ENCODE measurements at regions not wholly inside any gene's neighbourhood (a gene's known extent, or its start where the extent isn't known, plus 50 kb on each side); places are given as distances from the start of the nearest gene placed in this dataset.

DNA sequence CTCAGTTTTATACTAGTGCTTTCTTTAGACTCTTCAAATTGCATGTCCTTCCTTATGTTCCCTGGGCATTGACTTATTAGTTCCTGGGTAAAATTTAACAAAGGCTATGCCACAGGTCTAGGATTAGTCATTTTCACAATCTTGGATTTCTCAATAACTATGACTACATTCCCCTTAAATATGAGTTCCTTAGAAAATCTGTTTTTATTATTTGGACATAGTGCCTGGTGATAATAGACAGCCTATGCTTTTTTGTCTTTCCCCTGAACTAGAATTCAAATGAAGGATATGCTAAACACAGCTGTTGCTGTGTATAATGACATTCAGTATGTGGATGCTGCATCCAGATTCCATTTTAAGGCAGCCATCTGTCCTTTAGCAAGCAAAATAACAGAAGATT is 1252.8 kb upstream of the GJE1 start:
- Histone ChIP-seq H3K9me3 (replicated peaks) (peaks cover 4% of the 10 kb centered on the region; the same call in 1 of the 2 replicates), H3K27me3 (no peaks in the 10 kb centered on the region), H3K27ac (no peak overlapping the region), H3K4me1 (no peaks in the 10 kb centered on the region), H3K4me3 (no peak overlapping the region), H3K36me3 (peaks cover 23% of the 10 kb centered on the region)
- peak in 1 of 2 experiments; percentile 13 for DNase-seq

DNA sequence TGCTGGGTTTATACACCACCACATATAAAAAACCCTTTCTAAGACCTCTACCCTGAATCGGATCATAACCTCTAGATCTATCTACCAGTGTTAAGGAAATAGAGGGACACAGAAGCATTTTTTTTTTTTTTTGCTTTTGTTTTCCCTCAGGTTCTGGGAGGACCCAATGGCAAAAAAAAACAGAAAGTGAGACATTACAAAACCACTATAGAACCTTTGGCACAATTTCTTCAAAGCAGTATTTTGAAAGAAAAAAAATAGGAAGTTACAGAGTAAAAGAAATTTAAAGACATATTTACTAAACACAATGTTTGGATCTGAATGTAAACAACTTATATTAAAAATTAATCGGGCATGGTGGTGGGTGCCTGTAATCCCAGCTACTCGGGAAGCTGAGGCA is 1258.7 kb upstream of the GJE1 start:
- peaks cover 19% of the 10 kb centered on the region for H3K36me3 ChIP-seq
- H3K27ac ChIP-seq = no peak overlapping the region
- H3K27me3 ChIP-seq = no peaks in the 10 kb centered on the region
- no peak for DNase-seq
- peaks cover 12% of the 10 kb centered on the region; the same call in 1 of the 2 replicates for H3K9me3 ChIP-seq (replicated peaks)
- no peak overlapping the region for H3K4me3 ChIP-seq
- H3K4me1 ChIP-seq = no peaks in the 10 kb centered on the region

DNA sequence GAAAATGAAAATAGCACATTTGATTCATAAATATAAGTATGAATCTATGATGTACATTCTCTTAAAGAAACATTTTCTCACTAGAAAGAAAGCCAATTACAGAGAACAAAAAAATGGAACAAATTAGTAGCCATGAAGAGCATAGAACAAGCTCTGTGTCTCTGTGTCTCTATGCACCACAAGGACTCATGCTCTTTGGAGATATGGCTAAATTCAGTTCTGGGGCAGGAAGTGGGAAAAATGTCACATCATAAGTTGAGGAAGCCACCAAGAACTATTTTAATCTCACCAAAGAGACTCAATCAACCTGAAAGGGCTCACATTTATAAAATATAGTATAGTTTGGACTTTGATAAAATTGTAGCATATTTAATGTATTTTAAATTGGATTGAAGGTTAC is 1259.8 kb upstream of the GJE1 start:
- Histone ChIP-seq H3K4me3 (no peak overlapping the region), H3K27ac (no peak overlapping the region), H3K27me3 (no peaks in the 10 kb centered on the region), H3K9me3 (replicated peaks) (peaks cover 17% of the 10 kb centered on the region; the same call in 1 of the 2 replicates), H3K36me3 (peaks cover 13% of the 10 kb centered on the region), H3K4me1 (no peaks in the 10 kb centered on the region)
- no peak for DNase-seq

DNA sequence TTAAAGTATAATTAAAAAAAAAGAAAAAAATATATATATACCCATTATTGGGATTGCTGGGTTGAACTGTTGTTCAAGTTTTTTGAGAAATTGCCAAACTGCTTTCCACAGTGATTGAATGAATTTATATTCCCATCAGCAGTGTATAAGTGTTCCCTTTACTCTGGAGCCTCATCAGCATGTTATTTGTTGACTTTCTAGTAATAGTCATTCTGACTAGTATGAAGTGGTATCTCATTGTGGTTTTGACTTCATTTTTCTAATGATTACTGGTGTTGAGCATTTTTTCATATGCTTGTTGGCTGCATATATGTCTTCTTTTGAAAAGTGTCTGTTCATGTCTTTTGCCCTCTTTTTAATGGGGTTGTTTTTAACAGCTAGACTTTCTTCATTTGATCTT is 1260.8 kb upstream of the GJE1 start:
- Histone ChIP-seq H3K9me3 (replicated peaks) (peaks cover 17% of the 10 kb centered on the region; the same call in 1 of the 2 replicates), H3K4me3 (no peak overlapping the region), H3K27me3 (no peaks in the 10 kb centered on the region), H3K4me1 (no peaks in the 10 kb centered on the region), H3K36me3 (peaks cover 13% of the 10 kb centered on the region), H3K27ac (no peak overlapping the region)
- no peak for DNase-seq

DNA sequence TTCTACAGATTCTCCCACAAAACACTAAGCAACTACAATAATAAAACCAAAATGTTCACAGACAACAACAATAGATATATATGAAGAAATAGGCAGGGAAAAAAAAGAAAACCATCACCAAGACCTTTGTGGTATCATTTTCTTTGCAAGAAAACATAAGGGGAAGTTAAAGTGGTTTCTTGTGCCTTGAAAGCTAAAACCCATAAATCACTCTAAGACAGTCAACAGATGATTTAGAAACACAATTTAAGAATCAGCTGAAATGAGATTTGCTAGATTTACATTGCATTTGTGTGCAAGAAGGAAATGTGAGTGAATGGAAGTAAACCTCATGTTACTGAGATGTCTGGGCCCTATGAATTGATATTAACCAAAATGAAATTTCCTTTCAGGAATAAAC is 1265.4 kb upstream of the GJE1 start:
- no peak for DNase-seq
- Histone ChIP-seq H3K4me1 (no peaks in the 10 kb centered on the region), H3K27me3 (no peaks in the 10 kb centered on the region)

DNA sequence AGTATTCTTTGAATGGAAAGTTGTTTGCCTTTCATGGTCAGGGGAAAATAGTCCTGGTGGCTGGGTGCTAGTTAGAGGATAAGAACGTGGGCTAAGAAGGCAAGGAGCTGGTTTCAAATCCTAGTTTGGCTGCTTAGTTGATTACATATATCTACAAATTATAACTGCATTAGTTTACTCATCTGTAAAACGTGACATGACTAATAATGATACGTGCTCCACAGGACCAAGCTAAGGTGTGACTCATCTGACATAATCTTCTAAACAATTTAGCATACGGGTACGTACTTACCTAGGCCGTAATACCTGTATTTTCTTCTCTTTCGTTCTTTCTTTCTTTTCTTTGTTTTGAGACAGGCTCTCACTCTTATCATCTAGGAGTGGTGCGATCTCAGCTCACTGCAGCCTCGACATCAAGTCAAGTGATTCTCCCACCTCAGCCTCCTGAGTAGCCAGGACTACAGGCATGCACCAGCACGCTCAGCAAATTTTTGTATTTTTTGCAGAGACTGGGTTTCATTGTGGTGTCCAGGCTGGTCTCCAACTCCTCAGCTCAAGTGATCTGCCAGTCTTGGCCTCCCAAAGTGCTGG is 1274.2 kb upstream of the GJE1 start:
- Histone ChIP-seq H3K27me3 (no peaks in the 10 kb centered on the region), H3K4me1 (no peaks in the 10 kb centered on the region), H3K4me3 (no peak overlapping the region), H3K36me3 (peaks cover 16% of the 10 kb centered on the region; the same call in 1 of the 2 replicates), H3K9me3 (replicated peaks) (0 out of 2 replicates have a peak, but pooled peaks cover 3% of the 10 kb centered on the region), H3K27ac (no peak overlapping the region)
- DNase-seq = no peak

More for the DNA sequence above, 1265.4 kb upstream of the GJE1 start:
- Histone ChIP-seq H3K9me3 (replicated peaks) (0 out of 2 replicates have a peak, but pooled peaks cover 17% of the 10 kb centered on the region), H3K4me3 (no peak overlapping the region), H3K36me3 (peaks cover 17% of the 10 kb centered on the region), H3K27ac (no peak overlapping the region)

DNA sequence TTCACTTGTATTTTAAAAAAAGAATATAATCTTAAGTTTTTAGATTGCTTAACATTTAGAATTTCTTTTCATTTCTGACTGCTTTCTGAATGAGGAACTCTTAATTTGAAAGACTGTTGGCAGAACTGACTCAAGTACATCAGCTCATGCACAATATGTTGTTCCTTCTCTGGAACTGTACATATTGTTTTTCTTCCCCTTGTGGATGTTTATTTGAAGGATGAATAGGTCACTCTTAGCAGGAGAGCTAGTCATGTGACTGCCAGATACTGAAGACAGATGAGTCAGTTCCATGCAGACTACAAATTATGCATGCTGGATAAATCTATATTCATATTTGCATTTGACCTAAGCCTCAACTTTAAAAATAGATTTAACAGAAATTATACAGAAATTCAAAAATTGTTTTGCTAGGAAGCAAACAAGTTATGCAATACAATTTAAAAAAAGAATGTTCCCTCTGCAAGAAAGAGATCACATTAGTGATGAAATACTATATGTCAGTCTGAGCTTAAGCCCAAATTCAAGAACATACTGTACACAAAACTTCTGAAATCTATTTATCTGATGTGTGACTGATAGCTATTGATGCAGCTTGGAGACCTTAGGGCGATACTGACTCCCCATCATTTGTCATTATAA is 1274.9 kb upstream of the GJE1 start:
- H3K4me1 ChIP-seq = no peaks in the 10 kb centered on the region
- no peak overlapping the region for H3K27ac ChIP-seq
- DNase-seq = no peak
- no peak overlapping the region for H3K4me3 ChIP-seq
- H3K9me3 ChIP-seq (replicated peaks) = 0 out of 2 replicates have a peak, but pooled peaks cover 3% of the 10 kb centered on the region
- H3K36me3 ChIP-seq = peaks cover 14% of the 10 kb centered on the region; the same call in 1 of the 2 replicates
- H3K27me3 ChIP-seq = no peaks in the 10 kb centered on the region

DNA sequence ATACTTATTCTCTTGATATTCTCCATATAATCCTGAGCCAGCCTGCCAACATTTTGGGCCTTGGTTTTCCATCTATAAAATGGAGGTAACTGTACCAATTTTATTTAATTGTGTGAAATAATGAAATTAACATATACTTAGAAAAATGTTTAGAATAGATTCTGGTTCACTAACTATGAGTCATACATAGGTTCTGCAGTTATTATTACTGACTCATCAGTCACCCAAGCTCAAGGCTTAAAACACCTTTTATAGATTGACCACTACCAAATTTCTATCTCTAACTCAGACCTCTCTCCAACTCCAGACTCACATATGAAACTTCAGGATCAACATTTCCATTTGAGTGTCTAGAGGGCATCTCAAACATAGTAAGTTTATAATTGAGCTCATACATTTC is 1277.2 kb upstream of the GJE1 start:
- H3K9me3 ChIP-seq (replicated peaks) = no peaks in the 10 kb centered on the region
- no peak overlapping the region for H3K27ac ChIP-seq
- no peak for DNase-seq
- no peaks in the 10 kb centered on the region for H3K4me1 ChIP-seq
- no peaks in the 10 kb centered on the region for H3K27me3 ChIP-seq
- peaks cover 6% of the 10 kb centered on the region; the same call in 1 of the 2 replicates for H3K36me3 ChIP-seq
- H3K4me3 ChIP-seq = no peak overlapping the region

DNA sequence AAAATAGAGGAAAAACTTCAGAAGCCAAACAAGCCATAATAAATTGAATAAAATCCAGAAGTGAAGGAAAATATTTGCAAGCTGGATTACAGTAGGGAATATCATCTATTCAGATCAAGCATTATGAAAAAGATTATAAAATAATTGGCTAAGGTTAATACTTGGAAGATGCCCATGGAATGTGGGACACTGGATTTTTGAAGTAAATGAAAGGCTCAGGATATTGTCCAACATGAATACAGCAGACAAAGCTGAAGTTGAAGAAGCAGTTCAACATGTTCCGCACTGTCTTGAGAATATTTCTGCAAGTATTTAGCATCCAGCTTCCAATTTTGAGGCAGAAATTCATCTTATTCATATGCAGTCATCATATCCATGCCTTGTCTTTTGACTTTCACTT is 1278.4 kb upstream of the GJE1 start:
- H3K36me3 ChIP-seq = peaks cover 6% of the 10 kb centered on the region; the same call in 1 of the 2 replicates

DNA sequence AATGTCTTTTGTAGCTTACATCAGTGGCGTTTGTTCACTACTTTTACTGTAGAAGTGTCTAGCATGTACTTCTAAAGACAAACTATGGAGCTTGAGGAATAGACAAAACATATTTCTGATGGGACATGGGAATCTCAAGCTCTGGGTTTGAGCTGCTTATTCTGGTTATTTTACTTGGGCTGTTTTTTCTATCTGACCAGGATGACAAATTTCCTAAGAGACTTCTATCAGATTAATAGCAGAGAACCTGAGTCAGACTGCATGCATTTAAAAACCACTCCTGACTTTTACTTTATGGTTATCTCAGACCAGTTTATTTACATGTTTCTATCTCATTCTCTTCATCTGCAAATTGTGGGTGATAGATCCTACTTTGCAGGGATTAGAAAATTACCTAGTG is 1282.3 kb upstream of the GJE1 start:
- no peaks in the 10 kb centered on the region; the same call in 1 of the 2 replicates for H3K4me1 ChIP-seq
- DNase-seq = no peak
- H3K36me3 ChIP-seq = peaks cover 25% of the 10 kb centered on the region
- H3K9me3 ChIP-seq (replicated peaks) = no peaks in the 10 kb centered on the region
- H3K27ac ChIP-seq = no peak overlapping the region
- H3K4me3 ChIP-seq = no peak overlapping the region
- H3K27me3 ChIP-seq = no peaks in the 10 kb centered on the region

More for the DNA sequence above, 1278.4 kb upstream of the GJE1 start:
- Histone ChIP-seq H3K27ac (no peak overlapping the region), H3K9me3 (replicated peaks) (no peaks in the 10 kb centered on the region), H3K4me3 (no peak overlapping the region), H3K4me1 (no peaks in the 10 kb centered on the region), H3K27me3 (no peaks in the 10 kb centered on the region)
- no peak for DNase-seq

DNA sequence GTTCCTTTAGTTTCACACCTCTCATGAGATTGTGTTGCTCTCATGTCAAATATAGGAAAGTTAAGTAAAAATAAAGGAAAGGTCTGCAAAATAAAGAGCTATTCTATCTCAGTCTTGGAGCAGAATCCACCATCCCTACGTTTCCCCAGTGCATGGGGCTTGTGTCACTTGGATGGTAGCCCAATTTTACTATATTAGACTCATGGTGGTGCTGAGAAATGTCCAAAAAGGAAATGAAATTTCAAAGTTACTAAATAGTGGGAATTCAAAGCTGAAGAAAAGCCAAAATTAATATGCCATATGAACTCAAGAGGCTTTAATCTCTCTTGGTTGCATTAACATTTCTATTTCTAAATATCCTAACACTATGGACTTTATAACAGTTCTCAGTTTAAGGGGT is 1283.3 kb upstream of the GJE1 start:
- no peak for DNase-seq
- Histone ChIP-seq H3K4me1 (no peaks in the 10 kb centered on the region; the same call in 1 of the 2 replicates), H3K27me3 (no peaks in the 10 kb centered on the region), H3K36me3 (peaks cover 27% of the 10 kb centered on the region), H3K27ac (no peak overlapping the region), H3K9me3 (replicated peaks) (no peaks in the 10 kb centered on the region), H3K4me3 (no peak overlapping the region)

DNA sequence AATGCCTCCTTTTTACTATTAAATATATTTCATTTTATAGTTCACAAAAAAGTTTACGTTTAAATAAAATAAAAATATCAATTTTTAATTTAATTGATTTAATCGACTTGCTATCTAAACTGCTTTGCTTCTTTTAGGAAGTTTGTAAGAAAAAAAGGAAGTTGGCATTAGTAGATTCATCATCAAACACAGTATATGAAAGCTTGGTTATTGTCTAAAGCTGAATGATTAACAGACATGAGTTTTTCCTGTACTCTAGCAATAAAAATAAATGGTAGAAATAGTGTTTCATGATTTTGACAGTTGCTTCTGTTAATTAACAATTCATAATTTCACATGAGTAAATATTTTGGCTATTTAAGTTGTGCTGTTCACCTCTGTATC is 1285.5 kb upstream of the GJE1 start:
- Histone ChIP-seq H3K27ac (no peak overlapping the region), H3K4me3 (no peak overlapping the region), H3K36me3 (peaks cover 25% of the 10 kb centered on the region), H3K4me1 (no peaks in the 10 kb centered on the region; the same call in 1 of the 2 replicates), H3K9me3 (replicated peaks) (no peaks in the 10 kb centered on the region), H3K27me3 (no peaks in the 10 kb centered on the region)
- no peak for DNase-seq

DNA sequence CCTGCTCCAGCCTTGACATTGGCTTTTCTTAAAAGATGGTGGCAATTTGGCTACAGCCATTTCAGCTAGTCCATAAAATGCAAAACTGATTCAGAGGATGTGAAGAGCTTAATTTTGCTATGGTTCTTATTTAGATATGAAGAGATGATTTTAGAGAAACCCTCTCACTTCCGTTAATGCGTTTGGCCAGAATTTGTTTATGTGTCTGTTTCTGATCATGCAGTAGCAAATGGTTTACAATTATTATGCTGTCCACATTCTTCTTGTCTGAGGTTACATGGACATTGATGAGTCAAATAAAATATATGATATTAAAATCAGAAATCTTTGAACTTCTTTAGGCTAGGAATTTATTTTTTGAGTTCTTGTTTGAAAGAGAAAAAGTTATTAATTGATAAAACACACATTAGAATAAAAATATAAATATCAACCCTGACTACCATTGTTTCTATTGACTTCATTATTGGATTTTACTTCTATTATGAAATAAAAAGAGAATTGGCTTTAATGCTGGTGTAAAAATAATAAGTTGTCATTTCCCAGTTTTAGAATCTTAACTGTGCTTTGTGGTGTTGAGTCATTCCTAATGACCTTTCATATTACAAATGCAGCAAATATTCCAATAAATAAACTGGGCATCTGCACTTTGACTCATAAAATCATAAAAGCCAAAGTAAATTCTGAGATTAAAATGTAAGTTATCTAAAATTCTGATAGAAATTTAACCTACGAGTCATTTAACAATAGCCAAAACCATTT is 1286.0 kb upstream of the GJE1 start:
- H3K27me3 ChIP-seq = no peaks in the 10 kb centered on the region
- H3K9me3 ChIP-seq (replicated peaks) = no peaks in the 10 kb centered on the region
- H3K4me3 ChIP-seq = no peak overlapping the region
- H3K4me1 ChIP-seq = no peaks in the 10 kb centered on the region; the same call in 1 of the 2 replicates
- peaks cover 25% of the 10 kb centered on the region for H3K36me3 ChIP-seq
- no peak overlapping the region for H3K27ac ChIP-seq
- DNase-seq = no peak

DNA sequence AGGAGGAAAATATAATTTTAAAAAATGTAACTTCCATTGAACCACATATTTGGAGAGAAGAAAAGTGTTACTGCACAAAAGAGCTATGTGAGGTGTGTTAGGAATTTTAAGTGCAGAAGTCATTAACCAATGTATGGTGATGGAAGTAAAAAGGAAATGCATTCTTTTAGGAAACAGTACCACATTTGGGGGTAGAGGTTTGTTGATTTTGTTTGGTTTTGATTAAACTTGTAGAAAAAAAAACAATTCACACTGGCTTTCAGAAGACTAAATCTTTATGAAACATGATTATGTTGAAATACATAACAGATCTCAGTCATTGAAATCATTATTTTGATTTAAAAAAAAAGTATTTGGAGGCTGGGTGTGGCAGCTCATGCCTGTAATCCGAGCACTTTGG is 1287.0 kb upstream of the GJE1 start:
- no peak overlapping the region for H3K27ac ChIP-seq
- DNase-seq = no peak
- H3K27me3 ChIP-seq = no peaks in the 10 kb centered on the region
- H3K4me3 ChIP-seq = no peak overlapping the region
- no peaks in the 10 kb centered on the region; the same call in 1 of the 2 replicates for H3K4me1 ChIP-seq
- peaks cover 25% of the 10 kb centered on the region for H3K36me3 ChIP-seq
- H3K9me3 ChIP-seq (replicated peaks) = no peaks in the 10 kb centered on the region

DNA sequence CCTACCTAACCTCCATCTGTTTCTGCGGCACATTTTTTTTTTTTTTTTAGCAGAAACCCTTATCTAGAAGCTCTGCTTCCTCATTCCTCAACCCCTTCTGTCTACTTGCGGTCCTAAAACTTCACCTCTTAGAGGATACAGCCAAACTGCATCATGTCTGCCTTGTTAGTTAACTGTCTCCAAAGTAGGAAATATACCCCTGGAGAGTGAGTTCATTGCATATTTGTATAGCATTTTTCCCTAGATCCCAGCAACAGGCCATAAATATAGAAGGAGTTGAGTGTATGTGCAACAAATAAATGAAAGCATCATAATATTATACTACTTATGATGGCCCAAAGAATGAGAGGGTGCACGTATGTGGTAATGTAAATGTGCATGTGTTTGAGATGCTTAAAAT is 1288.6 kb upstream of the GJE1 start:
- Histone ChIP-seq H3K4me3 (no peak overlapping the region), H3K9me3 (replicated peaks) (no peaks in the 10 kb centered on the region), H3K27me3 (no peaks in the 10 kb centered on the region), H3K4me1 (no peaks in the 10 kb centered on the region; the same call in 1 of the 2 replicates), H3K27ac (no peak overlapping the region), H3K36me3 (peaks cover 29% of the 10 kb centered on the region)
- no peak for DNase-seq

Data from SJCRH30 (cell line).